NCI-H69 (cell line): ENCODE measurements at regions not wholly inside any gene's neighbourhood (a gene's known extent, or its start where the extent isn't known, plus 50 kb on each side); places are given as distances from the start of the nearest gene placed in this dataset.

ENCODE experiments used
- DNase-seq: peaks from one replicate; lab custom pipeline; 2025; lab: John Stamatoyannopoulos, UW

- no peak for DNase-seq
Observed at GRCh38 chr12:13841358-13841757, 140.0 kb downstream of the GRIN2B start.

- peak; percentile 2 for DNase-seq
Observed at GRCh38 chr12:13839365-13840336, 141.8 kb downstream of the GRIN2B start.

- peak; percentile 29 for DNase-seq
Observed at GRCh38 chr12:13836099-13836498, 145.3 kb downstream of the GRIN2B start.

GRCh38 chr12:13835652-13836051 is 145.8 kb downstream of the GRIN2B start:
- no peak for DNase-seq

GRCh38 chr12:13834241-13834640 is 147.2 kb downstream of the GRIN2B start:
- no peak for DNase-seq

- no peak for DNase-seq
Observed at GRCh38 chr12:13817131-13817530, 164.3 kb downstream of the GRIN2B start.

- DNase-seq = peak; percentile 39
Observed at GRCh38 chr12:13816394-13816793, 165.0 kb downstream of the GRIN2B start.

GRCh38 chr12:13812168-13812567 is 169.2 kb downstream of the GRIN2B start:
- no peak for DNase-seq

- no peak for DNase-seq
Observed at GRCh38 chr12:13811061-13811460, 170.3 kb downstream of the GRIN2B start.

- DNase-seq = no peak
Observed at GRCh38 chr12:13805041-13805440, 176.4 kb downstream of the GRIN2B start.

GRCh38 chr12:13801543-13801942 is 179.9 kb downstream of the GRIN2B start:
- no peak for DNase-seq

- DNase-seq = peak; percentile 85
Observed at GRCh38 chr12:13799574-13799973, 181.8 kb downstream of the GRIN2B start.

- peak; percentile 1 for DNase-seq
Observed at GRCh38 chr12:13798162-13798561, 183.2 kb downstream of the GRIN2B start.

GRCh38 chr12:13794706-13795105 is 186.7 kb downstream of the GRIN2B start:
- DNase-seq = peak; percentile 2

- no peak for DNase-seq
Observed at GRCh38 chr12:13790317-13790716, 191.1 kb downstream of the GRIN2B start.

GRCh38 chr12:13788626-13789025 is 192.8 kb downstream of the GRIN2B start:
- no peak for DNase-seq

- DNase-seq = no peak
Observed at GRCh38 chr12:13786646-13787045, 194.8 kb downstream of the GRIN2B start.

- DNase-seq = no peak
Observed at GRCh38 chr12:13784504-13784903, 196.9 kb downstream of the GRIN2B start.

- no peak for DNase-seq
Observed at GRCh38 chr12:13780453-13780852, 200.9 kb downstream of the GRIN2B start.

GRCh38 chr12:13777374-13777773 is 204.0 kb downstream of the GRIN2B start:
- DNase-seq = no peak

GRCh38 chr12:13772264-13772663 is 209.1 kb downstream of the GRIN2B start:
- no peak for DNase-seq

GRCh38 chr12:13770576-13770975 is 210.8 kb downstream of the GRIN2B start:
- no peak for DNase-seq

GRCh38 chr12:13769966-13770365 is 211.4 kb downstream of the GRIN2B start:
- no peak for DNase-seq

- no peak for DNase-seq
Observed at GRCh38 chr12:13769273-13769672, 212.1 kb downstream of the GRIN2B start.
